Activated CD4-positive, CD25-positive, alpha-beta regulatory T cell treated with anti-CD3 and anti-CD28 coated beads, Interleukin-2, amount 50 U/mL, for 24 hours (primary cell): ENCODE measurements at regions not wholly inside any gene's neighbourhood (a gene's known extent, or its start where the extent isn't known, plus 50 kb on each side); places are given as distances from the start of the nearest gene placed in this dataset.

ENCODE experiments used
- ATAC-seq, 2 donors: fragments of 150-1000 bp; cut with Tn5 transposase; one replicate each; pipeline ENCODE4 v1.10.0; 2021; ENCODE audit warnings: mild to moderate bottlenecking in 1 of 2, moderate library complexity in 1 of 2

- ATAC-seq = no peak
Observed at GRCh38 chr3:118548434-118548833, 486.2 kb downstream of the IGSF11 start.

- ATAC-seq = no peak
Observed at GRCh38 chr3:118550122-118550521, 484.5 kb downstream of the IGSF11 start.

GRCh38 chr3:118550556-118550955 lies 484.1 kb downstream of the IGSF11 start:
- ATAC-seq = no peak

GRCh38 chr3:118554148-118554838 lies 480.4 kb downstream of the IGSF11 start:
- no peak for ATAC-seq

- ATAC-seq = no peak
Observed at GRCh38 chr3:118556983-118557382, 477.7 kb downstream of the IGSF11 start.

- no peak for ATAC-seq
Observed at GRCh38 chr3:118557513-118557912, 477.1 kb downstream of the IGSF11 start.

GRCh38 chr3:118559286-118559685 lies 475.4 kb downstream of the IGSF11 start:
- no peak for ATAC-seq

- ATAC-seq = no peak
Observed at GRCh38 chr3:118564800-118565199, 469.8 kb downstream of the IGSF11 start.

GRCh38 chr3:118573912-118574311 lies 460.7 kb downstream of the IGSF11 start:
- no peak for ATAC-seq

GRCh38 chr3:118577055-118577777 lies 457.4 kb downstream of the IGSF11 start:
- no peak for ATAC-seq

- ATAC-seq = no peak
Observed at GRCh38 chr3:118578559-118578958, 456.1 kb downstream of the IGSF11 start.

GRCh38 chr3:118587037-118587741 lies 447.5 kb downstream of the IGSF11 start:
- ATAC-seq = no peak

- no peak for ATAC-seq
Observed at GRCh38 chr3:118587847-118588246, 446.8 kb downstream of the IGSF11 start.

GRCh38 chr3:118593277-118593670 lies 441.4 kb downstream of the IGSF11 start:
- no peak for ATAC-seq

GRCh38 chr3:118597184-118597583 lies 437.5 kb downstream of the IGSF11 start:
- no peak for ATAC-seq

- ATAC-seq = no peak
Observed at GRCh38 chr3:118607915-118608820, 426.5 kb downstream of the IGSF11 start.

- ATAC-seq = no peak
Observed at GRCh38 chr3:118618247-118619040, 416.2 kb downstream of the IGSF11 start.

GRCh38 chr3:118626453-118626852 lies 408.2 kb downstream of the IGSF11 start:
- no peak for ATAC-seq

- no peak for ATAC-seq
Observed at GRCh38 chr3:118628704-118629341, 405.8 kb downstream of the IGSF11 start.

- ATAC-seq = no peak
Observed at GRCh38 chr3:118629821-118630220, 404.8 kb downstream of the IGSF11 start.

- no peak for ATAC-seq
Observed at GRCh38 chr3:118635711-118636110, 398.9 kb downstream of the IGSF11 start.
